K562 (cell line): ENCODE measurements at regions not wholly inside any gene's neighbourhood (a gene's known extent, or its start where the extent isn't known, plus 50 kb on each side); places are given as distances from the start of the nearest gene placed in this dataset.

Experiments used
- BHLHE40 ChIP-seq: IDR thresholded peaks from 2 replicates; pipeline ENCODE4 v1.6.1; 2011; ENCODE audit warnings: low read length, improper control_type of control experiment
- FIP1L1 ChIP-seq: fragments of 200-400 bp; formaldehyde crosslinking; IDR thresholded peaks from 2 replicates; pipeline ENCODE4 v1.6.1; 2018; ENCODE audit warnings: mild to moderate bottlenecking, low read depth, low read length; ENCODE audit not compliant: poor library complexity, severe bottlenecking
- GATAD2B ChIP-seq: fragments of 450-650 bp; IDR thresholded peaks from 2 replicates; pipeline ENCODE4 v1.6.1; 2017; ENCODE audit warnings: mild to moderate bottlenecking, borderline replicate concordance
- NBN ChIP-seq: fragments of 450-650 bp; IDR thresholded peaks from 2 replicates; pipeline ENCODE4 v1.6.1; 2016; ENCODE audit warnings: low read depth, mild to moderate bottlenecking
- NFE2 ChIP-seq: IDR thresholded peaks from 2 replicates; pipeline ENCODE4 v1.6.1; 2014; ENCODE audit warnings: antibody characterized with exemption, low read depth
- RBFOX2 ChIP-seq: fragments of 200-400 bp; formaldehyde crosslinking; IDR thresholded peaks from 2 replicates; pipeline ENCODE4 v1.6.1; 2017; ENCODE audit warnings: low read depth, mild to moderate bottlenecking, low read length, moderate library complexity
- SPI1 ChIP-seq: IDR thresholded peaks from 2 replicates; pipeline ENCODE4 v1.6.1; 2011; ENCODE audit warnings: low read depth, low read length, control low read depth, borderline replicate concordance
- TCF3 ChIP-seq: sonication (generic); formaldehyde crosslinking; IDR thresholded peaks from 2 replicates; pipeline ENCODE4 v1.4.0; 2020; ENCODE audit warnings: mild to moderate bottlenecking, missing genetic modification reagents
- TOE1 ChIP-seq, 2 experiments: fragments of 450-650 bp in 1 of 2; sonication (generic) in 1 of 2; formaldehyde crosslinking in 1 of 2; IDR thresholded peaks; 2 replicates each; pipeline versions ENCODE4 v1.7.1 to v1.8.0; 2016 to 2022; ENCODE audit warnings: borderline replicate concordance in 2 of 2, mild to moderate bottlenecking in 2 of 2, antibody characterized with exemption in 1 of 2, inconsistent platforms in 1 of 2, low read depth in 1 of 2, missing genetic modification reagents in 1 of 2, moderate library complexity in 1 of 2
- ZKSCAN8 ChIP-seq: fragments of 200-800 bp; sonication (Bioruptor generic); IDR thresholded peaks from 2 replicates; pipeline ENCODE4 v1.6.1; 2016; ENCODE audit warnings: missing genetic modification characterization, missing compliant biosample characterization
- ZNF165 ChIP-seq: fragments of 250-450 bp; sonication (Bioruptor Pico); IDR thresholded peaks from 2 replicates; pipeline ENCODE4 v1.4.0; 2020; ENCODE audit warnings: borderline replicate concordance
- ZNF174 ChIP-seq: fragments of 250-450 bp; sonication (Bioruptor Pico); IDR thresholded peaks from 2 replicates; pipeline ENCODE4 v1.4.0; 2020; ENCODE audit warnings: mild to moderate bottlenecking
- ZNF197 ChIP-seq: fragments of 200-800 bp; sonication (Bioruptor generic); IDR thresholded peaks from 2 replicates; pipeline ENCODE4 v1.6.1; 2016; ENCODE audit warnings: low read depth, missing genetic modification characterization, missing compliant biosample characterization
- ZNF316 ChIP-seq: fragments of 450-650 bp; IDR thresholded peaks from 2 replicates; pipeline ENCODE4 v1.6.1; 2016
- ZNF76 ChIP-seq: fragments of 250-450 bp; sonication (Bioruptor Pico); IDR thresholded peaks from 2 replicates; pipeline ENCODE4 v1.4.0; 2020; ENCODE audit warnings: mild to moderate bottlenecking, moderate library complexity, borderline replicate concordance
- TF ChIP-seq, protein P1 (sequence below): IDR thresholded peaks from 2 replicates; pipeline ENCODE4 v1.6.1; 2014; ENCODE audit warnings: antibody characterized with exemption
- TF ChIP-seq, protein P2 (sequence below): fragments of 450-650 bp; formaldehyde crosslinking; IDR thresholded peaks from 2 replicates; pipeline ENCODE4 v1.4.0; 2022; ENCODE audit warnings: missing genetic modification characterization
- TF ChIP-seq, protein P3 (sequence below): fragments of 250-450 bp; sonication (Bioruptor Pico); IDR thresholded peaks from 2 replicates; pipeline ENCODE4 v1.4.0; 2020; ENCODE audit warnings: mild to moderate bottlenecking, moderate library complexity, borderline replicate concordance
- TF ChIP-seq, protein P4 (sequence below): fragments of 450-650 bp; IDR thresholded peaks from 2 replicates; pipeline ENCODE4 v1.6.1; 2016; ENCODE audit warnings: low read depth, mild to moderate bottlenecking, moderate library complexity
- TF ChIP-seq, protein P5 (sequence below): fragments of 250-450 bp; sonication (Bioruptor Pico); IDR thresholded peaks from 2 replicates; pipeline ENCODE4 v1.4.0; 2020; ENCODE audit warnings: mild to moderate bottlenecking

DNA sequence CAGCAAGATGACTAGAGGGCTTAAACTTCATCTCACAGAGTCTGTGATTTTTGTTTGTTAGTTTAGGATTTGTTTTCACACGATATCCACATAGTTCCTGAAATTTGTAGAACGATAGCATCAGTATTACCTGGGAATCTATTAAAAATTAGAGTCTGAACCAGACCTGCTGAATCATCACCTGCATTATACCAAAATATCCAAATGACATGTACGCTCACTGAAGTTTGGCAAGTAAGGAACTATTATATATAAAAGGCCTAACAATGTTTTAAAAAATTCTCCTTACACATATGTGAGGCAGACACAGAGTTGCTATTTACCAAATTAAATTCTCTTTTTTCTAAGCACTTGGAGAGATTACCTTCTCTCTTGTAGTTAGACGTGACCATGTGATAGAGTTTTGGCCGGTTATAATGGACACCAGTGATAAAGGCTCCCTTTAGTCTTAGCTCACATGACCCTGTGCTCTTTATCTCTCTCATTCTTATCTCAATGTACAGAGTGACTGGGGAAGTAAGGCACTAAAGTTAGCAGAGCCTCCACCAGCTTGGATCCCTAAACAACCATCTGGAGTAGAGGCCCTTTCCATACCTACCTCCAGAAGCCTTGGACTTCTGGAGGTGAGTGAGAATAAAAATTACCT, 363.1 kb downstream of the DSC3 start (continued):
- TF ChIP-seq BHLHE40 (peak; percentile 96), NFE2 (peak; percentile 33), GATAD2B (0 out of 2 replicates have a peak, but pooled peaks have one; percentile 31), ZNF165 (CRISPR knock-in tag) (no peak), FIP1L1 (no peak), TOE1 (IDR thresholded peaks at IDR 0.05; ENCODE audit: borderline replicate concordance) (peak; percentile 70; the same call in 1 of the 2 replicates), TOE1 (CRISPR knock-in tag; IDR thresholded peaks at IDR 0.05; ENCODE audit: borderline replicate concordance, low read depth) (no peak), ZKSCAN8 (CRISPR knock-in tag) (0 out of 2 replicates have a peak, but pooled peaks have one; percentile 54), ZNF174 (CRISPR knock-in tag) (0 out of 2 replicates have a peak, but pooled peaks have one; percentile 6), NBN (peak; percentile 81; the same call in 1 of the 2 replicates), ZNF316 (peak; percentile 80), RBFOX2 (0 out of 2 replicates have a peak, but pooled peaks have one; percentile 24), TCF3 (CRISPR knock-in tag) (peak; percentile 88), SPI1 (no peak), ZNF76 (0 out of 2 replicates have a peak, but pooled peaks have one; percentile 42), ZNF197 (CRISPR knock-in tag) (no peak)
- TF ChIP-seq, protein P1, sequence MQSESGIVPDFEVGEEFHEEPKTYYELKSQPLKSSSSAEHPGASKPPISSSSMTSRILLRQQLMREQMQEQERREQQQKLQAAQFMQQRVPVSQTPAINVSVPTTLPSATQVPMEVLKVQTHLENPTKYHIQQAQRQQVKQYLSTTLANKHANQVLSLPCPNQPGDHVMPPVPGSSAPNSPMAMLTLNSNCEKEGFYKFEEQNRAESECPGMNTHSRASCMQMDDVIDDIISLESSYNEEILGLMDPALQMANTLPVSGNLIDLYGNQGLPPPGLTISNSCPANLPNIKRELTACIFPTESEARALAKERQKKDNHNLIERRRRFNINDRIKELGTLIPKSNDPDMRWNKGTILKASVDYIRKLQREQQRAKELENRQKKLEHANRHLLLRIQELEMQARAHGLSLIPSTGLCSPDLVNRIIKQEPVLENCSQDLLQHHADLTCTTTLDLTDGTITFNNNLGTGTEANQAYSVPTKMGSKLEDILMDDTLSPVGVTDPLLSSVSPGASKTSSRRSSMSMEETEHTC: peak; percentile 92
- TF ChIP-seq, protein P2, sequence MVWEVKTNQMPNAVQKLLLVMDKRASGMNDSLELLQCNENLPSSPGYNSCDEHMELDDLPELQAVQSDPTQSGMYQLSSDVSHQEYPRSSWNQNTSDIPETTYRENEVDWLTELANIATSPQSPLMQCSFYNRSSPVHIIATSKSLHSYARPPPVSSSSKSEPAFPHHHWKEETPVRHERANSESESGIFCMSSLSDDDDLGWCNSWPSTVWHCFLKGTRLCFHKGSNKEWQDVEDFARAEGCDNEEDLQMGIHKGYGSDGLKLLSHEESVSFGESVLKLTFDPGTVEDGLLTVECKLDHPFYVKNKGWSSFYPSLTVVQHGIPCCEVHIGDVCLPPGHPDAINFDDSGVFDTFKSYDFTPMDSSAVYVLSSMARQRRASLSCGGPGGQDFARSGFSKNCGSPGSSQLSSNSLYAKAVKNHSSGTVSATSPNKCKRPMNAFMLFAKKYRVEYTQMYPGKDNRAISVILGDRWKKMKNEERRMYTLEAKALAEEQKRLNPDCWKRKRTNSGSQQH: no peak
- TF ChIP-seq, protein P3, sequence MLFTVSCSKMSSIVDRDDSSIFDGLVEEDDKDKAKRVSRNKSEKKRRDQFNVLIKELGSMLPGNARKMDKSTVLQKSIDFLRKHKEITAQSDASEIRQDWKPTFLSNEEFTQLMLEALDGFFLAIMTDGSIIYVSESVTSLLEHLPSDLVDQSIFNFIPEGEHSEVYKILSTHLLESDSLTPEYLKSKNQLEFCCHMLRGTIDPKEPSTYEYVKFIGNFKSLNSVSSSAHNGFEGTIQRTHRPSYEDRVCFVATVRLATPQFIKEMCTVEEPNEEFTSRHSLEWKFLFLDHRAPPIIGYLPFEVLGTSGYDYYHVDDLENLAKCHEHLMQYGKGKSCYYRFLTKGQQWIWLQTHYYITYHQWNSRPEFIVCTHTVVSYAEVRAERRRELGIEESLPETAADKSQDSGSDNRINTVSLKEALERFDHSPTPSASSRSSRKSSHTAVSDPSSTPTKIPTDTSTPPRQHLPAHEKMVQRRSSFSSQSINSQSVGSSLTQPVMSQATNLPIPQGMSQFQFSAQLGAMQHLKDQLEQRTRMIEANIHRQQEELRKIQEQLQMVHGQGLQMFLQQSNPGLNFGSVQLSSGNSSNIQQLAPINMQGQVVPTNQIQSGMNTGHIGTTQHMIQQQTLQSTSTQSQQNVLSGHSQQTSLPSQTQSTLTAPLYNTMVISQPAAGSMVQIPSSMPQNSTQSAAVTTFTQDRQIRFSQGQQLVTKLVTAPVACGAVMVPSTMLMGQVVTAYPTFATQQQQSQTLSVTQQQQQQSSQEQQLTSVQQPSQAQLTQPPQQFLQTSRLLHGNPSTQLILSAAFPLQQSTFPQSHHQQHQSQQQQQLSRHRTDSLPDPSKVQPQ: peak; percentile 7; the same call in 1 of the 2 replicates
- TF ChIP-seq, protein P4, sequence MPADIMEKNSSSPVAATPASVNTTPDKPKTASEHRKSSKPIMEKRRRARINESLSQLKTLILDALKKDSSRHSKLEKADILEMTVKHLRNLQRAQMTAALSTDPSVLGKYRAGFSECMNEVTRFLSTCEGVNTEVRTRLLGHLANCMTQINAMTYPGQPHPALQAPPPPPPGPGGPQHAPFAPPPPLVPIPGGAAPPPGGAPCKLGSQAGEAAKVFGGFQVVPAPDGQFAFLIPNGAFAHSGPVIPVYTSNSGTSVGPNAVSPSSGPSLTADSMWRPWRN: 0 out of 2 replicates have a peak, but pooled peaks have one; percentile 24
- TF ChIP-seq, protein P5, sequence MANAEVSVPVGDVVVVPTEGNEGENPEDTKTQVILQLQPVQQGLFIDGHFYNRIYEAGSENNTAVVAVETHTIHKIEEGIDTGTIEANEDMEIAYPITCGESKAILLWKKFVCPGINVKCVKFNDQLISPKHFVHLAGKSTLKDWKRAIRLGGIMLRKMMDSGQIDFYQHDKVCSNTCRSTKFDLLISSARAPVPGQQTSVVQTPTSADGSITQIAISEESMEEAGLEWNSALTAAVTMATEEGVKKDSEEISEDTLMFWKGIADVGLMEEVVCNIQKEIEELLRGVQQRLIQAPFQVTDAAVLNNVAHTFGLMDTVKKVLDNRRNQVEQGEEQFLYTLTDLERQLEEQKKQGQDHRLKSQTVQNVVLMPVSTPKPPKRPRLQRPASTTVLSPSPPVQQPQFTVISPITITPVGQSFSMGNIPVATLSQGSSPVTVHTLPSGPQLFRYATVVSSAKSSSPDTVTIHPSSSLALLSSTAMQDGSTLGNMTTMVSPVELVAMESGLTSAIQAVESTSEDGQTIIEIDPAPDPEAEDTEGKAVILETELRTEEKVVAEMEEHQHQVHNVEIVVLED: no peak
